ENCODE measurements at regions not wholly inside any gene's neighbourhood (a gene's known extent, or its start where the extent isn't known, plus 50 kb on each side); places are given as distances from the start of the nearest gene placed in this dataset.

GRCh38 chr10:3655528-3655927 is 129.5 kb downstream of the KLF6 start:
- TF ChIP-seq POLR2AphosphoS5 (IDR thresholded peaks at IDR 0.05; ENCODE audit: insufficient read depth in 1 of 2, low read depth in 1 of 2) (no peak), CTCF (IDR thresholded peaks at IDR 0.05) (no peak)

Data from vagina (tissue), 2 donors.